Mucosa of descending colon (tissue), 3 donors: ENCODE measurements at regions not wholly inside any gene's neighbourhood (a gene's known extent, or its start where the extent isn't known, plus 50 kb on each side); places are given as distances from the start of the nearest gene placed in this dataset.

Experiments used
- ATAC-seq: fragments of 200-7000 bp; cut with Tn5 transposase; one replicate; pipeline ENCODE4 v1.9.1; 2020; ENCODE audit warnings: mild to moderate bottlenecking, moderate library complexity
- DNase-seq, 3 donors: peaks; one replicate each; pipeline ENCODE4 v3.0.0-alpha.2; 2020
- H3K36me3 ChIP-seq: fragments of 200-600 bp; one replicate; pipeline ENCODE4 v1.8.0; 2021; ENCODE audit warnings: low read depth, mild to moderate bottlenecking
- H3K4me1 ChIP-seq: fragments of 200-600 bp; one replicate; pipeline ENCODE4 v1.8.0; 2021; ENCODE audit warnings: low read depth, mild to moderate bottlenecking
- H3K4me3 ChIP-seq: fragments of 200-600 bp; one replicate; pipeline ENCODE4 v1.8.0; 2021; ENCODE audit warnings: mild to moderate bottlenecking
- H3K9me3 ChIP-seq: fragments of 200-600 bp; one replicate; pipeline ENCODE4 v1.8.0; 2021; ENCODE audit warnings: mild to moderate bottlenecking
- intact Hi-C, 2 donors: fragments of 100-400 bp; cut with DNase I in 1 of 2; cut with micrococcal nuclease in 1 of 2; formaldehyde crosslinking; loops; one replicate each; pipeline versions ENCODE4 v1.11.0 to v1.11.1; 2022; cut with DNase I, micrococcal nuclease
- TF ChIP-seq, protein P1 (sequence below): fragments of 200-600 bp; IDR thresholded peaks from one replicate; pipeline ENCODE4 v1.8.0; 2022; ENCODE audit warnings: antibody characterized with exemption, mild to moderate bottlenecking
- donor health status: DM: no; HTN: no; CAD: no; lungs with moderate emphysema.
- donor health status: DM: no; HTN: no; CAD: no.
- donor health status: DM: no; HTN: yes; CAD: no.

DNA sequence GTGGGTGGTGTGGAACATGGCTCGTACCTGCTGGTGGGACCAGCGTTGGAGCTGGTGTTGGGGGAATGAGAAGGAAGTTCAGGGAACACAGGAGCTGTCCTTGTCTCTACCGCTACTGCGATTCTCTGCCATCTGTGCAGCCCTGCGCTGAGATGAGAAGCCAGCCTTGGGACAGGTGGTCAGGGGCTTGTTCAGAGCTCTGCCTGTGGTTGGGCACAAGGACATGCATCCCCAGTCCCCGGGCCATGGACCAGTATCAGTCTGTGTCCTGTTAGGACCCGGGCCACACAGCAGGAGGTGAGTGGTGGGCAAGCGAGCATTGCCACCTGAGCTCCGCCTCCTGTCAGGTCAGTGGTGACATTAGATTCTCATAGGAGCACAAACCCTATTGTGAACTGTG is 164.4 kb downstream of the TSN start:
- intact Hi-C loops: no loop called here
- TF ChIP-seq, protein P1, sequence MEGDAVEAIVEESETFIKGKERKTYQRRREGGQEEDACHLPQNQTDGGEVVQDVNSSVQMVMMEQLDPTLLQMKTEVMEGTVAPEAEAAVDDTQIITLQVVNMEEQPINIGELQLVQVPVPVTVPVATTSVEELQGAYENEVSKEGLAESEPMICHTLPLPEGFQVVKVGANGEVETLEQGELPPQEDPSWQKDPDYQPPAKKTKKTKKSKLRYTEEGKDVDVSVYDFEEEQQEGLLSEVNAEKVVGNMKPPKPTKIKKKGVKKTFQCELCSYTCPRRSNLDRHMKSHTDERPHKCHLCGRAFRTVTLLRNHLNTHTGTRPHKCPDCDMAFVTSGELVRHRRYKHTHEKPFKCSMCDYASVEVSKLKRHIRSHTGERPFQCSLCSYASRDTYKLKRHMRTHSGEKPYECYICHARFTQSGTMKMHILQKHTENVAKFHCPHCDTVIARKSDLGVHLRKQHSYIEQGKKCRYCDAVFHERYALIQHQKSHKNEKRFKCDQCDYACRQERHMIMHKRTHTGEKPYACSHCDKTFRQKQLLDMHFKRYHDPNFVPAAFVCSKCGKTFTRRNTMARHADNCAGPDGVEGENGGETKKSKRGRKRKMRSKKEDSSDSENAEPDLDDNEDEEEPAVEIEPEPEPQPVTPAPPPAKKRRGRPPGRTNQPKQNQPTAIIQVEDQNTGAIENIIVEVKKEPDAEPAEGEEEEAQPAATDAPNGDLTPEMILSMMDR: no peak
- ATAC-seq (no peak), DNase-seq (no peak)
- Histone ChIP-seq H3K4me3 (no peak overlapping the region), H3K9me3 (no peaks in the 10 kb centered on the region), H3K36me3 (no peaks in the 10 kb centered on the region), H3K4me1 (no peaks in the 10 kb centered on the region)

DNA sequence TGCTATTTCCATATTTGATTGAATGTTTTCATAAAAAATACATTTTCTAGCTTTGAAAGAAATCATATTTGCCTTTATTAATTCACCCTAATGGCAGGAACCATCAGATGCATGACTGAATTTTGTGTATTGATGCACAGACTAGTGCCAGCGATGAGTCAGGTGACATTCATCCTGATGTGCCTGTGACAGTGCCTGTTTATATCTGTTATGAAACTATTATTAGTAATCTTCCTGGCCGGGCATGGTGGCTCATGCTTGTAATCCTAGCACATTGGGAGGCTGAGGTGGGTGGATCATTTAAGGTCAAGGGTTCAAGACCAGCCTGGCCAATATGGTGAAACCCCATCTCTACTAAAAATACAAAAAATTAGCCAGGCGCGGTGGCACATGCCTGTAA is 170.0 kb downstream of the TSN start:
- TF ChIP-seq, protein P1: no peak
- Histone ChIP-seq H3K4me1 (no peaks in the 10 kb centered on the region), H3K36me3 (no peaks in the 10 kb centered on the region), H3K9me3 (no peaks in the 10 kb centered on the region), H3K4me3 (no peak overlapping the region)
- ATAC-seq (no peak), DNase-seq (no peak)
- intact Hi-C loops: no loop called here

DNA sequence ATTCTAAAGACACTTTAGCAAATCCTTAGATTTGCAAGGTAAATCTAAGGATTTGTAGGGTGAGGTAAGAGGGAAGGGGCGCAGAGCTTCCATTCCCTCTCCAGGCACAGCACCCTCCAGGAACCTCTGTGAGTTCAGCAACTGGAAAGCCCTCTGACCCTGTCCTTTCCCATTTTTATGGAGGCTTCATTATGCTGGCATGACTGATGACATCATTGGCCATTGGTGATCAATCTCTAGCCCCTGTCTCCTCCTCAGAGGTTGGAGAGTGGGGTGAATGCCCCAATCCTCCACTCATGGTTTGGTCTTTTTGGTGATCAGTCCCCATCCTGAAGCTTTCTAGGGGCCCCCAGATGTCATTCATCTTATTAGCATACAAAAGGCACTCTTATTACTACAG is 187.8 kb downstream of the TSN start:
- H3K36me3 ChIP-seq: no peaks in the 10 kb centered on the region
- DNase-seq: no peak
- TF ChIP-seq, protein P1: no peak

DNA sequence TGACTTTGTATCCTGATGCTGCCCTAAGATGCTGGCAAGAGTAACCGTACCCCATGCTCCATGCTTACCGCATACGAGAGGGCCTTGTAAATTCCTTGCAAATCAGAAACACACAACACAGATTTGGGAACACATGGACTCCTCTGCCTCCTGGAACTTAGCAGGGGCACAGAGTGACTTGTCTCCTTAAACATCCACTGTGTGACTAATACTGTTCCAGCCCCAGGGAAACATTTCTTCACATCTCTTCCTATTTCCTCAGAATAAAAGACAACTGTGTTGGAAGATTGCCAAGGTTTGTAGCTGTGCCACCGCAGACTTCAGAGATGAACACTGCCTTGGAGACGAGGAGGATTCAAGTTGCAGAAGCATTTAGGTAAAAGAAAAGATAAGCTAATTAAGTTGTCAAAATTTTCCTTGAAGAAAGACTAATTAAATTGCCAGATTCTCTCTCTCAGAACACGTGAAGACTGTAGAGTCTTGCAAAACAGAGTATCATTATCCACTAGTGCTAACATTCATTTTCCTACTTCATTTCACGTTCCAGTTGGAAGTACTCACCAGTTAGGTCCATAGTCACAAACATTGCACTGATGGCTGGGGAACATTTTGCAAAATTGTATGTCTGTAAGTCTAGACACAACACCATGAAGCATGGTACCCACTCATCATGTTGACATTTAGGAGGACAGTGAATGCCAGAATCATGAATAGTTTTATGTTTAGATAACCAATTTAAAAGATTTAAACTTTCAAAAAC is 188.8 kb downstream of the TSN start:
- Histone ChIP-seq H3K4me3 (no peak overlapping the region), H3K36me3 (no peaks in the 10 kb centered on the region), H3K4me1 (no peaks in the 10 kb centered on the region), H3K9me3 (no peaks in the 10 kb centered on the region)
- ATAC-seq (no peak), DNase-seq (no peak)
- TF ChIP-seq, protein P1: no peak
- intact Hi-C loops: no loop called here

More for the DNA sequence above, 187.8 kb downstream of the TSN start:
- ATAC-seq: no peak
- Histone ChIP-seq H3K9me3 (no peaks in the 10 kb centered on the region), H3K4me3 (no peak overlapping the region), H3K4me1 (no peaks in the 10 kb centered on the region)
- intact Hi-C loops: no loop called here

DNA sequence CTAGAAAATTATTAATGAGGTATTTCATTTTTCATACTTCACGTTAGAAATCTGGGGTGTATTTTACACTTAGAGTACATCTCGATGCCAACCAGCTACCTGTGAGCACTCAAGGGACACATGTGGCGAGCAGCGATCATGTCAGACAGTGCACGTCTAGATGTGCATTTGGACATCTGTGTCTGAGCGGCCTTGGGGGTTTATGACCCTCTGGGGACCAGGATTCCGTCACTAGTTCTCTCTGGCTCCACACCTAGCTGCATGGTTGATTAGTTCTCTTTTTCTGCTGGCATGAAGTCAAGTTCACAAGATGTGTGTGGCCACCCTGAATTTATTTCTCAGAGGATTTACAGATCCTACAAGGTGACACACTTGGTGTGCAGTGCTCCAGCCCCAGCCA is 192.2 kb downstream of the TSN start:
- TF ChIP-seq, protein P1: no peak
- H3K36me3 ChIP-seq: no peaks in the 10 kb centered on the region
- ATAC-seq (no peak), DNase-seq (no peak)
- no peaks in the 10 kb centered on the region for H3K9me3 ChIP-seq
- intact Hi-C loops: no loop called here
- no peaks in the 10 kb centered on the region for H3K4me1 ChIP-seq
- no peak overlapping the region for H3K4me3 ChIP-seq
